Gastroesophageal sphincter (tissue), 4 donors: ENCODE measurements at regions not wholly inside any gene's neighbourhood (a gene's known extent, or its start where the extent isn't known, plus 50 kb on each side); places are given as distances from the start of the nearest gene placed in this dataset.

ENCODE experiments used
- ATAC-seq: fragments of 150-250 bp; one replicate; pipeline ENCODE4 v1.9.1; 2016; ENCODE audit warnings: mild to moderate bottlenecking, moderate library complexity
- H3K27ac ChIP-seq, 4 donors: fragments of 200-600 bp; sonication (generic) in 3 of 4; 1 replicate in 3 of 4; 2 replicates in 1 of 4; pipeline ENCODE4 v1.5.1; 2016 to 2019
- H3K27me3 ChIP-seq: fragments of 200-600 bp; sonication (generic); one replicate; pipeline ENCODE4 v1.5.1; 2019
- H3K36me3 ChIP-seq, 2 donors: fragments of 200-600 bp; sonication (generic); one replicate each; pipeline ENCODE4 v1.5.1; 2019; ENCODE audit warnings: control low read depth in 1 of 2
- H3K4me1 ChIP-seq, 3 donors: fragments of 200-600 bp; sonication (generic); 1 replicate in 2 of 3; 2 replicates in 1 of 3; pipeline ENCODE4 v1.5.1; 2016 to 2019; ENCODE audit warnings: control low read depth in 2 of 3
- H3K4me3 ChIP-seq, 2 donors: fragments of 200-600 bp; sonication (generic); one replicate each; pipeline ENCODE4 v1.5.1; 2019; ENCODE audit warnings: mild to moderate bottlenecking in 1 of 2, moderate library complexity in 1 of 2
- H3K9me3 ChIP-seq, 3 donors: fragments of 200-600 bp; sonication (generic); one replicate each; pipeline ENCODE4 v1.5.1; 2017 to 2019; ENCODE audit warnings: control low read depth in 2 of 3
- EP300 ChIP-seq: sonication (generic); formaldehyde crosslinking; IDR thresholded peaks from one replicate; pipeline ENCODE4 v1.6.1; 2017; ENCODE audit warnings: antibody characterized with exemption, mild to moderate bottlenecking
- POLR2A ChIP-seq, 2 donors: fragments of 450-650 bp; IDR thresholded peaks; one replicate each; pipeline ENCODE4 v1.6.1; 2017; ENCODE audit warnings: antibody characterized with exemption in 2 of 2, mild to moderate bottlenecking in 2 of 2, moderate library complexity in 1 of 2
- POLR2AphosphoS5 ChIP-seq: sonication (generic); formaldehyde crosslinking; IDR thresholded peaks from one replicate; pipeline ENCODE4 v1.6.1; 2017; ENCODE audit warnings: antibody characterized with exemption
- WGBS, 2 donors: methylation state at CpG; one replicate each; pipeline ENCODE4 v1.1.5; 2018; ENCODE audit warnings: low coverage in 1 of 2; 5-methylcytosine and 5-hydroxymethylcytosine counted together
- TF ChIP-seq, protein P1 (sequence below), 4 experiments: fragments of 200-600 bp in 2 of 4; fragments of 450-650 bp in 2 of 4; sonication (generic) in 1 of 4; IDR thresholded peaks; one replicate each; pipeline ENCODE4 v1.5.1; 2017 to 2019; ENCODE audit warnings: antibody characterized with exemption in 4 of 4, mild to moderate bottlenecking in 2 of 4, moderate library complexity in 2 of 4

DNA sequence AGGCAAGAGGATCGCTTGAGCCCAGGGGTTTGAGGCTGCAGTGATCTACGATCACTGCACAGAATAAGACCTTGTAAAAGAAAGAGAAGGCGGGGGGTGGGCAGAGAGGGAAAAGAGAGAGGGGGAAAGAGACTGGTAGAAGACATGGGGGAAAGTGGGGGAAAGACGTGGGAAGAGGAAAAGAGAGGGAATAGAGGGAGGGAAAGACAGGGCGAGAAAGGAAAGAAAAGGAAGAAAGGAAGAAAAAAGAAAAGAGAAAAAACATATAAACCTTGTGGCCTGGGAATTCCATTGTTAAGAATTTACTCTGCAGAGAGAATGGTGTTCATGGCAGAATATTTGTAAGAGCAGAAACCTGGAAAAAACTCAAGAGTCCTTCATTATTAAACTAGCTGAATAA, 120.4 kb downstream of the RMI2 start:
- ATAC-seq, result no peak
- Histone ChIP-seq H3K4me3 (no peak overlapping the region), H3K4me1 (no peaks in the 10 kb centered on the region), H3K9me3 (no peaks in the 10 kb centered on the region), H3K27ac (no peak overlapping the region), H3K27me3 (no peaks in the 10 kb centered on the region), H3K36me3 (no peaks in the 10 kb centered on the region)
- TF ChIP-seq, protein P1, sequence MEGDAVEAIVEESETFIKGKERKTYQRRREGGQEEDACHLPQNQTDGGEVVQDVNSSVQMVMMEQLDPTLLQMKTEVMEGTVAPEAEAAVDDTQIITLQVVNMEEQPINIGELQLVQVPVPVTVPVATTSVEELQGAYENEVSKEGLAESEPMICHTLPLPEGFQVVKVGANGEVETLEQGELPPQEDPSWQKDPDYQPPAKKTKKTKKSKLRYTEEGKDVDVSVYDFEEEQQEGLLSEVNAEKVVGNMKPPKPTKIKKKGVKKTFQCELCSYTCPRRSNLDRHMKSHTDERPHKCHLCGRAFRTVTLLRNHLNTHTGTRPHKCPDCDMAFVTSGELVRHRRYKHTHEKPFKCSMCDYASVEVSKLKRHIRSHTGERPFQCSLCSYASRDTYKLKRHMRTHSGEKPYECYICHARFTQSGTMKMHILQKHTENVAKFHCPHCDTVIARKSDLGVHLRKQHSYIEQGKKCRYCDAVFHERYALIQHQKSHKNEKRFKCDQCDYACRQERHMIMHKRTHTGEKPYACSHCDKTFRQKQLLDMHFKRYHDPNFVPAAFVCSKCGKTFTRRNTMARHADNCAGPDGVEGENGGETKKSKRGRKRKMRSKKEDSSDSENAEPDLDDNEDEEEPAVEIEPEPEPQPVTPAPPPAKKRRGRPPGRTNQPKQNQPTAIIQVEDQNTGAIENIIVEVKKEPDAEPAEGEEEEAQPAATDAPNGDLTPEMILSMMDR (IDR thresholded peaks at IDR 0.05), result no peak
- TF ChIP-seq POLR2A (IDR thresholded peaks at IDR 0.05), result no peak
- no peak for TF ChIP-seq POLR2AphosphoS5
- no peak for TF ChIP-seq EP300
- 67 to 88% methylated on average over 4 to 5 of the region's 5 CpGs for WGBS, 2 donors

DNA sequence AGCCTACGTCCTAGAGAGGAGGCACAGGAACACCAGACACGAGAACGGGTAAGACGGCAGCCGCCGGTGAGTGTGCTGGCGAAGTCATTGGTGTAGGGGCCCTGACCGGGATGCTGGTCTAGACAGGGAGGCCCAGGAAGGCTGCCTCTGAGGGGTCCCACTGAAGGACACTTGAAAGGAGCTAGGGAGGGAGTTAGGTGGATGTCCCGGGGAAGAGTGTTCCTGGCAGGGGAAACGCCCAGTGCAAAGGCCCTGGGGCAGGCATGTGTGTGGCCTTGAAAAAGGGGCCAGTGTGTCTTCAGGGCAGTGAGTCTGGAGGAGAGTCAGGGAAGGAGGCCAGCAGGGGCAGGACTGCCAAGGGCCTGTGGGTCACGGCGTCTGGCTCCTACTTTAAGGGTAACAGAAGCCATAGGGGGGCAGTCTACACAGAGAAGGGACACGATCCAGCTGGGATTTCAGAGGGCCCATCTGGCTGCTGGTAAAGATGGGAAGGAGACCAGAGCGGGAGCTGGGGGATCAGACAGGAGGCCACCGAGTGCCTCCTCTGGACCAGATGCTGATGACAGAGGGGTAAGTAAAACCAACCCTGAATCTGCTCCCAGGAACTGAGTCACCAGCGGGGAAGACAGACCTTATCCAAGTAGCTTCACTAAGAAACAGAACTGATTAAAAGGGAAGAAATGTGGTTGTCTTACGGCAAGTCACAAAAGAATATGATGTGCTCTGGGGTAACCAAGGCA, 115.9 kb downstream of the LITAF start:
- no peak overlapping the region for H3K4me3 ChIP-seq
- TF ChIP-seq, protein P1 (IDR thresholded peaks at IDR 0.05), result no peak
- TF ChIP-seq POLR2AphosphoS5, result no peak
- no peak for TF ChIP-seq EP300
- TF ChIP-seq POLR2A (IDR thresholded peaks at IDR 0.05), result no peak
- H3K27ac ChIP-seq, result no peak overlapping the region
- no peaks in the 10 kb centered on the region for H3K27me3 ChIP-seq
- H3K36me3 ChIP-seq, result no peaks in the 10 kb centered on the region
- 68 to 74% methylated on average over 4 to 5 of the region's 17 CpGs for WGBS, 2 donors
- no peaks in the 10 kb centered on the region for H3K9me3 ChIP-seq
- ATAC-seq, result no peak
- no peaks in the 10 kb centered on the region for H3K4me1 ChIP-seq

DNA sequence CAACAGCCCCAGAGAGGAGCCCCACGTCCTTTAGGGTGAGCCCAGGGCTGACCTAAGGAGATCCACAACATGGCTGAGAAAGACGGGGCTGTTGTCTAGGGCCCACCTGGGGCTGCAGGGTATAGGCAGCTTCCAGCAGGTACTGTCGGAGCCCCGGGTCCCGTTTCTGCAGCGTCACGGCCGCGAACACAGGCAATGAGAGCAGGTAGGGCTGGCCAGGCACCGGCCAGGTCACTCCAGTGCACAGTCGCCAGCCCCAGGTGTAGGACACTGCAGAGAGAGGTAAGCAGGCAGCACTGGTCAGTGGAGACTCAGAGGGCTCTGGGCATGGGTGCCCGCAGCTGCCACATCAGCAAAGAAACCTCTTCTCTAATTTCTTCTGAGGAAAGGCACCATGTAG, 115.2 kb downstream of the LITAF start:
- TF ChIP-seq EP300, result no peak
- no peak for TF ChIP-seq POLR2A (IDR thresholded peaks at IDR 0.05)
- TF ChIP-seq POLR2AphosphoS5, result no peak
- TF ChIP-seq, protein P1 (IDR thresholded peaks at IDR 0.05), result no peak
- H3K27ac ChIP-seq, result no peak overlapping the region
- no peaks in the 10 kb centered on the region for H3K4me1 ChIP-seq
- ATAC-seq, result no peak
- no peak overlapping the region for H3K4me3 ChIP-seq
- H3K27me3 ChIP-seq, result peaks cover under 1% of the 10 kb centered on the region
- no peaks in the 10 kb centered on the region for H3K9me3 ChIP-seq
- H3K36me3 ChIP-seq, result no peaks in the 10 kb centered on the region
- no CpG with 5 or more reads among the region's 12 CpGs for WGBS, 2 donors

DNA sequence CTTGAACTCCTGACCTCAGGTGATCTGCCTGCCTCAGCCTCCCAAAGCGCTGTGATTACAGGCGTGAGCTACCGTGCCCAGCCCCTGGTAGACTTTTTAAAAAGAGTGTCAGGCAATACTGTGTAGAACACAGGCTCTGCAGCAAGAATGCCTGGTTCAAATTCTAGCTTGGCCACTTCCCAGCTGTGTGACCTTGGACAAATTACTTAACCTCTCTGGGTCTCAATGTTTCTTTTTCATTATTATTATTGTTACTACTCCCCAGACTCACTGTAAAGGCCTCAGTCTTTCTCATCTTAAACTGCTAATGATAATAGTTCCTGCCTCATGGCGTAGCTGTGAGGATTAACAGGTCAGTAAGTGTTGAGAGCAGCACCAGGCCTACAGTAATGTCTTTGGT, 114.3 kb downstream of the LITAF start:
- WGBS, 2 donors, result 85 to 100% methylated on average over 1 to 4 of the region's 4 CpGs
- H3K4me3 ChIP-seq, result no peak overlapping the region
- no peak for ATAC-seq
- H3K4me1 ChIP-seq, result no peaks in the 10 kb centered on the region
- H3K9me3 ChIP-seq, result no peaks in the 10 kb centered on the region
- TF ChIP-seq POLR2AphosphoS5 (no peak), EP300 (no peak), POLR2A (IDR thresholded peaks at IDR 0.05) (no peak)
- TF ChIP-seq, protein P1 (IDR thresholded peaks at IDR 0.05), result no peak
- H3K27me3 ChIP-seq, result peaks cover 8% of the 10 kb centered on the region
- H3K27ac ChIP-seq, result no peak overlapping the region
- H3K36me3 ChIP-seq, result no peaks in the 10 kb centered on the region

DNA sequence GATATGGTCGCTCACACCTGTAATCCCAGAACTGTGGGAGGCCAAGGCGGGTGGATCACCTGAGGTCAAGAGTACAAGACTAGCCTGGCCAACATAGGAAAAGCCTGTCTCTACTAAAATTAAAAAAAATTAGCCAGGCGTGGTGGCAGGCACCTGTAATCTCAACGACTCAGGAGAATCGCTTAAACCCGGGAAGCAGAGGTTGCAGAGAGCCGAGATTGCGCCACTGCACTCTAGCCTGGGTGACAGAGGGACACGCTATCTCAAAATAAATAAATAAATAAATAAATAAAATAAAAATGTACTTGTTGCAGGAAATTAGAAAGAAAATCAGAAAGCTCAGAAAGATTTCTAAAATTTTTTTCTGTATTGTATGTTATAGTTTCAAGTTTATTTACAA, 113.9 kb downstream of the LITAF start:
- Histone ChIP-seq H3K27me3 (peaks cover 8% of the 10 kb centered on the region), H3K4me3 (no peak overlapping the region), H3K36me3 (no peaks in the 10 kb centered on the region), H3K27ac (no peak overlapping the region), H3K9me3 (no peaks in the 10 kb centered on the region), H3K4me1 (no peaks in the 10 kb centered on the region)
- ATAC-seq, result no peak
- TF ChIP-seq, protein P1 (IDR thresholded peaks at IDR 0.05), result no peak
- TF ChIP-seq POLR2AphosphoS5, result no peak
- TF ChIP-seq EP300, result no peak
- TF ChIP-seq POLR2A (IDR thresholded peaks at IDR 0.05), result no peak
- 92% methylated on average over 7 of the region's 9 CpGs; no CpG with 5 or more reads in 1 of the 2 donors for WGBS, 2 donors
